A673 (cell line): ENCODE measurements at regions not wholly inside any gene's neighbourhood (a gene's known extent, or its start where the extent isn't known, plus 50 kb on each side); places are given as distances from the start of the nearest gene placed in this dataset.

Experiments used
- CTCF ChIP-seq: fragments of 300-800, 200-600 bp; sonication (generic); conservative IDR thresholded peaks from 2 replicates; pipeline ENCODE4 v1.5.1; 2017; ENCODE audit warnings: low read depth, mild to moderate bottlenecking, antibody characterized with exemption, low read length, moderate library complexity, mixed read lengths
- EZH2 ChIP-seq: fragments of 200-600 bp; sonication (generic); IDR thresholded peaks from 2 replicates; pipeline ENCODE4 v1.6.1; 2017; ENCODE audit warnings: borderline replicate concordance, low read depth, mild to moderate bottlenecking, mixed read lengths, antibody characterized with exemption, low read length; ENCODE audit not compliant: poor library complexity, severe bottlenecking

- no peak for TF ChIP-seq CTCF
- no peak for TF ChIP-seq EZH2
These were observed 200.5 kb downstream of the TRIM29 start for GRCh38 chr11:119937412-119937811.
